SU-DHL-6 (cell line): ENCODE measurements at regions not wholly inside any gene's neighbourhood (a gene's known extent, or its start where the extent isn't known, plus 50 kb on each side); places are given as distances from the start of the nearest gene placed in this dataset.

ENCODE experiments used
- CTCF ChIP-seq: fragments of 200-600 bp; sonication (generic); IDR thresholded peaks from one replicate; pipeline ENCODE4 v1.5.1; 2017; ENCODE audit warnings: antibody characterized with exemption, mild to moderate bottlenecking, low read length, moderate library complexity; ENCODE audit not compliant: insufficient read depth, poor library complexity, severe bottlenecking
- EZH2phosphoT487 ChIP-seq: fragments of 200-600 bp; sonication (generic), shearing (Covaris generic); conservative IDR thresholded peaks from 2 replicates; pipeline ENCODE4 v1.6.1; 2018; ENCODE audit warnings: mild to moderate bottlenecking, antibody characterized with exemption, low read length, moderate library complexity, mixed read lengths

- TF ChIP-seq CTCF = no peak
- no peak for TF ChIP-seq EZH2phosphoT487
Measured at GRCh38 chr6:33909737-33910136, 105.9 kb upstream of the MLN start.
